ENCODE measurements at regions not wholly inside any gene's neighbourhood (a gene's known extent, or its start where the extent isn't known, plus 50 kb on each side); places are given as distances from the start of the nearest gene placed in this dataset.

DNA sequence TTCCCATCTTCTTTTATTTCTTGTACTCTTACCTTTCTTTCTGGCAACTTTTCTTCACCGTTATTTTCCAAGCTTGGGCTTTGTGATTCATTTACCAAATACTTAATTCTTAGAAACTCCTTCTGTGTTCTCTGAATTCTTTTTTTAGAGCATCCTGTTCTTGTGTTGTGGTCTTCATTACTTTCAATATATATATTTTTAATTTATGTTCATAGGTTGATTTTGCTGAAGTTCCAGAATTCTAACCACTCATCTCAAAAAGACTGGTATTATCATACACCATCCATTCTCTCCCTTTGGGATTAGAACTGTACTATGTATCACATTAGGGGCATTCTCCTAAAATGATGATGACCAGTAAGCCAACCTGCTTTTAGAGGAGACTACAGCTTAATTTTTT, 362.3 kb upstream of the CBLB start:
- no peak for DNase-seq

DNA sequence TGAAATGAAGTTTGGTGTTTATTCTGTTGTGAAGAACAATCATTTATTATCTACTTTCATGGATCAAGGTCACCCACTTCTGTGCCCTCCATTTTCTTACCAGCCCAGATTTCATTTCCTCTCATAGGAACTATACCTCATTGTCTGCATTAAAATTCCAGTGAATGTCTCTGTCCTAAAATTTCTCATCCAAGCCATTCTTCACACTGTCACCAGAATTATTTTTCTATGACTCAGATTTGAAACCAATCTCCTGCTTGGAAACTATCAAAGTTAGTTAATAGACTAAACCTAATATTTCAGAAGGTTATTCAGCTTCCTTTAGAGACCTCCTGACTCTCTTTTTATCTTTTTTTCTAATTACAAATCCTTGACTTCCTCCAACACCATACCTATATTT, 364.1 kb upstream of the CBLB start:
- DNase-seq = no peak

DNA sequence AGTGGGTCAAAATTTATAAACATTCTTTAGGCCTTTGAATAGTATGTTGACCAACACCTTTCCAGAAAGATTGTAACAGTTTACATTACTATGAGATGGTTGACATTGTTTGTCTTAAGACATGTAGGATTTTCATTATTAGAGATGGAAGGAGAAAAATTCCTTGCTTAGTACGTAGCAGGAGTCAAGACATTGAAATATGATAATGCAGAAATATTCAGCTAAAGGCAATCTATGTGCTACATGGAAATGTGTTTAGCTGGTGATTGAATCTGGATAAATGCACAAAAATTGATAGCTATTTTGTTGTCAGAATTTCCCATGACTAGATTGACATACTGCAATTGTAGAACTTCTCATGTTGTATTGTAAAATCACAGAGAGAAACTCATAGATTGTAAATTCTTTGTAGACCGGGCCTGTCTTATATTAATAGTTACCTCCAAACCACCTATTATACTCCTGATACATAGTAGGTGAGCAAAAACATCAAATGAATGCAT, 370.4 kb upstream of the CBLB start:
- DNase-seq = no peak

DNA sequence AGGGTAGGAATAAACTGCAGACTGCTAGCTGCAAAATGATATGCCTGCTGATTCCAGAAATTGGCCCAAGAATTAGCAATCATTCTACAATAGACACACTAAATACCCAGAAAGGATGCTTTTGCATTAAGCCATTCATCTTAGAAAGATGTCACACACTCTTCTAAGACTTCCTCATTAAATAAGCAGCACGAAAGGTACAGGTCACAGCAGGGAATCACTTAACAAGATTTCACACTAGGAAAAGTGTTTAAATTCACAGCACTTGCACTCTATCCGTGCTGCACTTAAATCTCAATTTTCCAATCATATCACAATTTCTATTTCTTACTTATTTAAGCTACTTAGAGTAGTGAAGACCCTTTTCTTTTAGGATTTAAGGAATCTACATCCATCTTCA, 372.8 kb upstream of the CBLB start:
- DNase-seq = no peak

DNA sequence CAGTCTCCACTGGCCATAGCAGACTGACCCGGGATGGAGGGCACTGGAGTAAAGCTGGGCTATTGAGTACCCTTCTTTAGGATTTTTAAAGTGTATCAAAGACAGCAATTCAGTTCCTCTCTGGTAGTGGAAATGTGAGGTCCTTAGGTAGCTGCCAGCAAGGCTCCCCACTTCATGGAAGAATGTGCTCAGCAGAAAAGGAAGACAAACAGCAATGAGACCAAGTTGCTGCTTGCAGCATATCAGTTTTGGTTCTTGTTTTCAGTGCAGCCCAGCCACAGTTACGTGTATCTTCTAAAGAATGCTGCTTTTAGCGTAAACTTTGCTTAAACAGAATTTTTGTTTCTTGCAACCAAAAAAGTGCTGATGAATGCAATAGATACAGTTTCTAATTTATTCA, 374.0 kb upstream of the CBLB start:
- no peak for DNase-seq

DNA sequence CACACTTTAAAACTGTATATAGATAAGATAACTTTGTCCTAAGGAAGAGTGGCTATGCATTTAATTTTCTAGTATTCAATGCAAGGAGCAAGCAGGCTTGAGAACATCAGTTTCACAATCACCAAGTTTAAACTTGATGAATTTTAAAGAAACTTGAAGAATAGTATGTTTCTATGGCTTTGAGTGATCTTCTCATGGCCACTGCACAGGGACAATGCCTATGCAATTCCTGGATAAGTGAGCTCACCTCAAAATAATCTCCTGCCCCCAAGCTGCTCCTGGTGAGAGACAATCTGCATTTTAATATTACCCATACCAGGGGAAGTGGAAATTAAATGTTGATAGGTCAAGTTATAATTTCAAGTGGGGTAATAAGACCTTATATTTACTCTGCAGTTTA, 376.6 kb upstream of the CBLB start:
- DNase-seq = no peak

DNA sequence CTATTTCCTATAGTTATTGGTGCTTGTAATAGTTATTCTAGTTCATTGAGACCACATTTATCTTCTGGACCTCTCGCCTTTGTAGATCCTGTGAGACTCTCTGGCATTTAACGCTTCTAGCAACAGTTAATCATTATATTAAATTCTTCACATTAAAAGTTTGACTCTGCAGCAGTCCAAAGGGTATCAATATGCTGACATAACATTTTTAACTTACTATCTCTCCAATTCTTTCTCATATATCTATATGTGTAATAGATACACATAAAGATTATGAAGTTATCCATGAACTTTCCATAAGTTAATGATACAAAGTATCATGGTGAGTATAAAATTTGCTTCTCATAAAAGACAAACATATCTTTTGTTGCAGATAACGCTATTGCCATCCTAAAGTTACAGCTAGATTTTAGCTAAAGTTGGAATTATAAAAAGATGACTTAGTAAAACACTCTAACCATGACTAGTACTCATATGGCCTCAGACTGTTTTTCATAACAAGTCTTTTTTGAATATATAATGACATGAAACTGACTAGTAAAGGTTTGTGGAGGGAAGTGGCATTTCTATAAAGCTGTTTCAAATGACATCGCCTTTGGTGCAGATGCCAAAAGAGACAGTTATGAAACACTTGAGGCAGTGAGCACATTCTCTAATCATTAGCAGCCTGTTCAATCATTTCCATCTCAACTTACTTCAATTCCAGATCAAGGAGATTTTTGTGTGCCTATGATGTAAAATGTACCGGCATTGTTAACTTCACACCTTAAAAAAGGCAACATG, 379.3 kb upstream of the CBLB start:
- no peak for DNase-seq

DNA sequence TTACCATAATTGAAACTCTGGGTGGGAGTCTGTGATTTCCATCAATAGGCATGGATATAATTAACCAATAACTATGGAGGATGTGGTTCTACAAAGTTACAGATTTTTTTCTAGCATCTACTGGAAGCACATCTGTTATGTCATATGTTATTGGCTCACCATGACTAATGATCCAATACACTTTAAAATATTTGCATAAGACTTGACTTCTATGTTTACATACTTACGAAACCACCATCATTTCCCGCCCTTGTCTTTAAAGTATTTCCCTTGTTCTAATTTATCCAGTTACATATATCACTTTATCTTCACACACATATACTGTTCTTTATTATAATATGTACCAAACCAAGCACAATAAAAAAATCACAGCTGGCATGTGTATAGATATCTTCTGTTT, 380.3 kb upstream of the CBLB start:
- no peak for DNase-seq

DNA sequence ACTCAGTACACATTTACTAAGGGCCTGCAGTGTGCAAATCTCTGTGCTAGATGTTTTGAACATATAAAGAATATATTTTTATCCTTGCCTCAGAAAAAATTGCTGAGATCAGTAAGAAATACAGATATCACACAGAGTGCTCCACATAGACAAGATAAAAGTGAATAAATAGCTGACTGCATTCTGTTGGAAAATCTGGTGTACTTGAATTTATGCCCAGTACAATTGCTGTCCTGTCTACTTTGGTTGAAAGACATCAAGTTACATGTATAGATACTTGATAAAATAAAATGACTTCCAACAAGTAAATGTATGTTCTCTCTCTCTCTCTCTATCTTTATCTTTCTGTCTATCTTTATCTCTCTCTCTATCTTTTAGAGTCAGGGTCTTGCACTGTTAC, 381.2 kb upstream of the CBLB start:
- no peak for DNase-seq

DNA sequence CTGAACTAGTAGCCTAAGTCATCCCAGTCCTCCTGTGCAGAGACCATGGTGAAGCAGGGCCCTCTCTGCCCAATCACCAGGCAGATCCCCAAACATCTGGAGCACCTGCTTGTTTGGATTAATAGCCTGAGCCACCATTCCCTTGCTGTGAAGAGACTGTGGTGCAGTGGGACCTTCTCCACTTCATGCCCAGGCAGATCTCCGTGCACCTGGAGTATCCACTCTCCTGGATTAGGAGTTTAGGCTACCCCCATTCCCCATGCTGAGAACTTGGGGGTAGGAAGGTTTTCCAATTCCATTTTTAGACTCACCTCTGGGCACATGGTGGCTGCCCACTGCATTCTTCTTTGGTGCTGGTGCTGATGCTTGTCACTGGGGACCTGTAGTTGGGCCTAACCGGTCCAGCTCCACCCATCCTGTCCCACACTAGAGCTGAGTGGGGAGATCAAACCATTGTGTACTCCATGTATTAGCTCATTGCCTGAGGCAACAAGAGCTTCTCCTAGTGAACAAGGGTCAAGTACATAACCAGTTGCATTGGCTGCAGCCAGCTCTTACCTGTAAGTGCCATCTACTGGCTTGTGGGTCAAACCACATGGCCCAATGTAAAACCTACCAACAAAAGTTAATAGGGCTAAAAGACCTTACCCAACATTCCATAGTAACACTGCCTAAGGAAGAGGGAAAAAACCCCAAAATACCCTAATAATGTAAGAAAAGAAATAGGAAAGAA, 382.5 kb upstream of the CBLB start:
- DNase-seq = no peak

DNA sequence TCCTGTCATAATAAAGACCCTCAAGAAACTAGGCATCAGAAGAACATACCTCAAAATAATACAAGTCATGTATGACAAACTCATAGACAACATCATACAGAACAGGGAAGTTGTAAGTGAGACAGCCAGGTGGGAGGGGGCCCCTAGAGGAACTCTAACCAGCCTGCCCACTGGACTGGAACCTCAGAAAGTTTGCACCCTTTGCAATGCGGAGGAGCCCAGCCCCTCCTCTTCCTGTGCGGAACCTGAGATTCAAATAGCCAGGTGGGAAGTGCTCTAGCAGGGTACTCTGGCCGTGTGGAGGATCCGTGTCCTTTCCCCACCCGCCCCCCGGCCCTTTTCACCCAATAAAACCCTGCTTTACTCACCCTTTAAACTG, 387.0 kb upstream of the CBLB start:
- DNase-seq = no peak

DNA sequence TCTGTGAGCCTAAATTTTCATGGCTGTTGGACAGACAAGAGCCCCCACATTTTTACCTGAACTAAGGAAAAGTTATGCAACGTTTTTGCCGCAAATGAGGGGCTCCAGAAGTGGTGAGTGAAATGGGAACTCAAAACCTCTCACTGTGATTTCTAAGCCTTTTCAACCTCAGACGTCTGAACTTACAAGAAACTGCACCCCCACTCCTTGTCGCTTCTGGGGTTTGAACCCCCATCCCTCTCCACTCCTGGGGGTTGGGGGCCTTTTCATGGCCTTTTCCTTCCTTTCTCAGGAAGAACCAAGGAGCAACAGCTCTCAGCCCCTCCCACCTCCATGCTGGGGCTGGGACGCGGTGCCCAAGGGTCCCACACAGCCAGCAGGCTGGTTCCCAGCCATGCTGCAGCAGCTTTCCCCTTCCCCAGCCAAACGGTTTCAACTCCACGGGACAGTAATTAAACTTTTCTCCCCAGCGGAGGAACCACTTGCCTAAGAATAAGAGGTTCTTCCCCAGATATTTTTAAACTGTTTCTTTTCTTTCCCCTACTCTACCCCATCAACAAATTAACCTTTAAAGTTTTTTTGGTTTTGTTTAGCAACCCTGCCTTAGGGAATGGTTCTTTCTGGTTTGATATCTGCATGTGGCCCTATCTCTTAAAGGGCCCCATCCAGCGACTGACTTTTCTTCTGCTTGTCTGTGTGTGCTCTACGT, 387.6 kb upstream of the CBLB start:
- no peak for DNase-seq

DNA sequence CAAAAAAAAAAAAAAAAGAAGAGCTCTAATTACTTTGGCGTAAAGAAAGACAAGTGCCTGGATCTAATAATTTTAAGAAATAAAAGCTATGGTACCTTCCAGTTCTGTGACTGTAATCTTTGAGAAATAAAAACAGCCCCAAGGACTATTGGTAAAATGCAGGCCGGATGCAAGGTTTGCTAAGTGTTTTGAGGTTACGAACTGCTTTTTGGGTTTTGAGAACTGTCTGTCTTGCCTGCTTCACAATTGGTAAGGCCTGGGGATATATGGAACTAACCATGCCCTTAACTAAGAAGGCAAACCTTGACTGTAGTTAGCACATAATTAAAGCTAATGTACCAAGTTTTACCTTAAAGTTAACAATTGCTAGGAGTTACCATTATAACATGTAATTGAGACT, 388.4 kb upstream of the CBLB start:
- DNase-seq = no peak

DNA sequence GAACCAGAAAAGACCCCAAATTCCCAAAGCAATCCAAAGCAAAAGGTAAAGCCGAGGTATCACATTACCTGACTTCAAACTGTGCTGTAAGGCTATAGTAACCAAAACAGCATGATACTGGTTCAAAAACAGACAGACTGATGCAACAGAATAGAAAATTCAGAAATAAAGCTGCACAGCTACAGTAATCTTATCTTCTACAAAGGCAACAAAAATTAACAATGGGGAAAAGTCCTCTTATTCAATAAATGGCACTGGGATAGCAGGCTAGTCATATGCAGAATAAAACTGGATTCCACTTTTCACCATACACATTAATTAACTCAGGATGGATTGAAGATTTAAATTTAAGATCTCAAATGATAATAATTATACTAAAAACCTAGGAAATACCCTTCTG, 392.6 kb upstream of the CBLB start:
- DNase-seq = no peak

DNA sequence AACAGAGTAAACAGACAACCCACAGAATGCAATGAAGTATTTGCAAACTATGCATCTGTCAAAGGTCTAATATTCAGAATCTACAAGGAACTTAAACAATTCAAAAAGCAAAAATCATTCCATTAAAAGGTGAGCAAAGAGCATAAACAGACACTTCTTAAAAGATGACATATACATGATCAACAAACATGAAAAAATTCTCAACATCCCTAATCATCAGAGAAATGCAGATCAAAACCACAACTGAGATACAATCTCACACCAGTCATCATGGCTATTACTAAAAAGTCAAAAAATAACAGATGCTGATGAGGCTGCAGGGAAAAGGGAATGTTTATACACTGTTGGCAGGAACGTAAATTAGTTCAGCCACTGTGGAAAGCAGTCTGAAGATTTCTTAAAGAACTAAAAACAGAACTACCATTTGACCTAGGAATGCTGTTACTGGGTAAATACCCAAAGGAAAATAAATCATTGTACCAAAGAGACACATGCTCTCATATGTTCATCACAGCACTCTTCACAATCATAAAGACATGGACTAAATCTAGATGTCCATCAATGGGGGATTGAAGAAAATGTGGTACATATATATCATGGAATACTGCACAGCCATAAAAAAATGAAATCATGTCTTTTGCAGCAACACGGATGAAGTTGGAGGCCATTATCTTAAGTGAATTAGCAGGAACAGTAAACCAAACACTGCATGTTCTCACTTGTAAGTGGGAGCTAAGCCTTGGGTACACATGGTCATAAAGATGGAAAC, 393.3 kb upstream of the CBLB start:
- no peak for DNase-seq

DNA sequence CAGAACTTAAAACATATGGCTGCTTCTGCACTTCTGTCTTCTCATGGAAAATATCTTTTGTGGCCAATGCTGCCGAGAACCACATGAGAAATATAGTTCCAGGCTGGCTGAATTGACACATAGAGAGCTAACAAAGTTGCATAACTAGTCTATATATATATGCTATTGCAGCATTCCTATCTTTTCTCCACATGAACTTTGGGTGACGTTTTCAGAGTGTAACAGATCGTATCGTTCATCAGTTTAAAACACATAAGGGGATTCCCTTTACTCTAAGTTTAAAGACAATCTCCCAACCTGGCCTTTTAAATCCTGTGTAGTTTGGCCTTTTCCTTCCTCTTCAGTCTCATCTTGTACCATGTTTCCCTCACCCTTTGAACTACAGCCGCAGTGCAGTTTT, 394.2 kb upstream of the CBLB start:
- DNase-seq = no peak

DNA sequence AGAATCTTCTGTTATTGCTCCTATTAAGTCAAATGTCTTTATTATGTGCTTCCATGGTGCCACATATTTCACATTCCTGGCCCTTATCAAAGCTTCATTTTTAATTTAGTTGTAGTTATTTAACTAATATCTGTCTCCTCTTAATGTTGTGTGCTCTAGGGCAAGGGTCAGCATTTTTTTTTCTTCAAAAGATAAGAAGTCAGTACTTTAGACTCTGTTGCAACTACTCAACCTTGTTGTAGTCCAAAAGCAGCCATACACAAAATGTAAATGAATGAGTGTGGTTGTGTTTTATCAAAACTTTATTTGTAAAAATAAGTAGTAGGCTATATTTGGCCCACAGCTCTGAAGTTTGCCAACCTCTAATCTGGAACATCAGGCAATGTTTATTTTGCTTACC, 394.7 kb upstream of the CBLB start:
- DNase-seq = no peak

DNA sequence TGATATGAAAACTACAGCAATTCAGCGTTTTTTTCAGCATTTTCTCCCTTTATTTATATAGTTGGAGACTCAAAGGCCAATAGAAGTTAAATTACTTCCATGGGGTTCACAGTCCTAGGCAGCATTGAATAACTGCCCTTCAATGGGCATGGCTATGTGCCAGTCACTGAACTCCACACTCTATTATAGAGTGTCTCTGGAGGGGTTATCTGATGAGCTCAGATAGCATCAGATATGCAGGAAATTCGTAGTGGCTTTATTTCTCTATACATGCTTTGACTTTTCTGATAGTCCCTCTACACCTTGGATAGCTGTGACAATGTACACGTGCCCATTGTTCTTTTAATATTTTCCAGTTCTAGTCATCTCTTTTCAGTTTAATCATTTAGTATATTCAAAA, 396.9 kb upstream of the CBLB start:
- DNase-seq = no peak

DNA sequence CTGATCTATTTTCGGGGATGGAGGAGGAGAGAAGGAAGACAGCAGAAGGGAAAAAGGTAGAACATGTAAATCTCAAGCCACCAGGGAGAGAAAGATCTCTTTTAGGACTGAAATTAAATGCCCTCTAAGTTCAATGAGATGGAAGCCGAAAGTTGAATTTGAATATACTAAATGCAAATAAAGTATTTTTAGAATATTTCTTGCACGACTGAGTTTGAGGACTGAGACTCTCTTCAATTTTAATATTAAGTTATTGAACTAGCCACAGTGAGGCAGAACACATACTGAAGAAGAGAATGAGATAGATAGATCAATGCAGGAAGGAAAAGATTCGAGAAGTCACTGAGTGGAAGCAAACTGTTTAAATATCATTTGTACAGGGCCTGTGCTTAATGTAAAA, 399.9 kb upstream of the CBLB start:
- DNase-seq = no peak

DNA sequence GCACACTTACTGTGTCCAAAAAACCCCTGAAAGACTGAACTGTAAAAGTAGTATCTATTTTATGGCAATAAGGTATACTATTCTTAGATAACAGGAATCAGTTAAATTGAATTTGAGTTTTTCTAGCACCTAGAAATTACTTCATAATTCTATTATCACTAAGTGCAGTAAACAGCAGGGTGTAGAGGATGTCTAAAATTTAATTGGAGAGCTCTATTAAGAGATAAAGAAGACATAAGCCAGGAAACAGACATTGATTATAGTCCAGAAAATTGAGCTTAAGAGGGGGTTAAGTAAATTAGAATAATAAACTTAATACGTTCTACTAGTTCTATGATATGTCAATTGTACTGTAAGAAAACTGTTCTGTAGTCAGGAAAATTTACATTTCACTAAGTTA, 403.5 kb upstream of the CBLB start:
- no peak for DNase-seq

DNA sequence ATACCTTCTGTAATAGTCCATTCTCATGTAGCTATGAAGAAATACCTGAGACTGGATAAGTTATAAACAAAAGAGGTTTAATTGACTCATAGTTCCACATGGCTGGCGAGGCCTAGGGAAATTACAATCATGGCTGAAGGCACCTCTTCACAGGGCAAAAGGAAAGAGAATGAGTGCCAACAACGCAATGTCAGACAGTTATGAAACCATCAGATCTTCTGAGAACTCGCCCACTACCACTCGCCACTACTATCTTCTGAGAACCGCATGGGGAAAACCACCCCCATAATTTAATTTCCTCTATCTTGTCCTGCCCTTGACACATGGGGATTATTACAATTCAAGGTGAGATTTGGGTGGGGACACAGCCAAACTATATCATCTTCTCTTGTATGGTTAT, 406.8 kb upstream of the CBLB start:
- DNase-seq = no peak

DNA sequence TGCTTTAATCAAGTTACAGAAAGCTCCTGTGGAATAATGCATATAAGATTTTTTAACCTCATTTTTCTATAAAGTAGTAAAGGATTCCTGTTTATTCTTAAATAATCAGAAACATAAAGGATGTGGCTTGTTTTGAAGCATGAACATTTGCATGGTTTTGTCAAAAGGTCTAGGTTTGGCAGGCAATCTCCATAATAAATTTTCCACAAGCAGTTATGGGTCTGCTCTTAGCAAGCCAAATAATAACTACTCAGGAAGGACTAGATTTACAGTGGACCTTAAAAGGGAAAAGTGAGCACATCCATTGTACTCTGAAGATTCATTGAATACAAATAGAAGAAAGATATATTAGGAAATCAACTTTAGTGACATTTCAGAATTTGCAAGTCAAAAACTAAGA, 407.3 kb upstream of the CBLB start:
- no peak for DNase-seq

Measured in activated gamma-delta T cell (primary cell).